Hepatocyte (in vitro differentiated cells): ENCODE measurements at regions not wholly inside any gene's neighbourhood (a gene's known extent, or its start where the extent isn't known, plus 50 kb on each side); places are given as distances from the start of the nearest gene placed in this dataset.

Experiments used
- EZH2 ChIP-seq: fragments of 200-600 bp; sonication (generic); IDR thresholded peaks from 2 replicates; pipeline ENCODE4 v1.6.1; 2016; ENCODE audit warnings: antibody characterized with exemption, mild to moderate bottlenecking, borderline replicate concordance
- TF ChIP-seq, protein P1 (sequence below): fragments of 200-600 bp; sonication (generic); IDR thresholded peaks from 2 replicates; pipeline ENCODE4 v1.5.1; 2016; ENCODE audit warnings: antibody characterized with exemption, mild to moderate bottlenecking; ENCODE audit not compliant: poor library complexity

DNA sequence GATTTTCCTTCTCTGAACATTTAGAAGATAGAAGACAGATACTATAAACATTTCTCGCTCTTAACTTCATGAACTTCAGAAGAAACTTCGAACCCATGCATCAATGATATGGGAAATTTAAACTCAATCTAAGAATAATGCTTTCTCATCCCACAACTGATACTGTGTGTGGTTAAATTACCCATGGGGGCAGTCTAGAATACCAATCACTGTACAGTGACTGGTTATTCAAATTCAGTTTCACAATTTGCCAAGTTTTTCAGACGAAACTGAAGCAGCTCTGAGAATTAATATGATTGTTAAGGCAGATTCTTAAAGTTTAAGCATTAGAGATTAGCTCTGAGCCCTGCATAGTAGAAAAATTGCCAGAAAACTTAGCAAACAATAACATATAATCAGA lies 431.0 kb downstream of the SH3GL2 start:
- TF ChIP-seq, protein P1, sequence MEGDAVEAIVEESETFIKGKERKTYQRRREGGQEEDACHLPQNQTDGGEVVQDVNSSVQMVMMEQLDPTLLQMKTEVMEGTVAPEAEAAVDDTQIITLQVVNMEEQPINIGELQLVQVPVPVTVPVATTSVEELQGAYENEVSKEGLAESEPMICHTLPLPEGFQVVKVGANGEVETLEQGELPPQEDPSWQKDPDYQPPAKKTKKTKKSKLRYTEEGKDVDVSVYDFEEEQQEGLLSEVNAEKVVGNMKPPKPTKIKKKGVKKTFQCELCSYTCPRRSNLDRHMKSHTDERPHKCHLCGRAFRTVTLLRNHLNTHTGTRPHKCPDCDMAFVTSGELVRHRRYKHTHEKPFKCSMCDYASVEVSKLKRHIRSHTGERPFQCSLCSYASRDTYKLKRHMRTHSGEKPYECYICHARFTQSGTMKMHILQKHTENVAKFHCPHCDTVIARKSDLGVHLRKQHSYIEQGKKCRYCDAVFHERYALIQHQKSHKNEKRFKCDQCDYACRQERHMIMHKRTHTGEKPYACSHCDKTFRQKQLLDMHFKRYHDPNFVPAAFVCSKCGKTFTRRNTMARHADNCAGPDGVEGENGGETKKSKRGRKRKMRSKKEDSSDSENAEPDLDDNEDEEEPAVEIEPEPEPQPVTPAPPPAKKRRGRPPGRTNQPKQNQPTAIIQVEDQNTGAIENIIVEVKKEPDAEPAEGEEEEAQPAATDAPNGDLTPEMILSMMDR: no peak
- TF ChIP-seq EZH2: no peak
